GM12873 (cell line): ENCODE measurements at regions not wholly inside any gene's neighbourhood (a gene's known extent, or its start where the extent isn't known, plus 50 kb on each side); places are given as distances from the start of the nearest gene placed in this dataset.

ENCODE experiments used
- TF ChIP-seq, protein P1 (sequence below): IDR thresholded peaks from 2 replicates; pipeline ENCODE4 v1.5.1; 2012; ENCODE audit warnings: low read depth, mild to moderate bottlenecking, moderate library complexity, low read length, control low read depth; ENCODE audit not compliant: insufficient read depth; ENCODE audit errors: missing control alignments

GRCh38 chr10:4262870-4263600 is 478.0 kb upstream of the KLF6 start:
- TF ChIP-seq, protein P1, sequence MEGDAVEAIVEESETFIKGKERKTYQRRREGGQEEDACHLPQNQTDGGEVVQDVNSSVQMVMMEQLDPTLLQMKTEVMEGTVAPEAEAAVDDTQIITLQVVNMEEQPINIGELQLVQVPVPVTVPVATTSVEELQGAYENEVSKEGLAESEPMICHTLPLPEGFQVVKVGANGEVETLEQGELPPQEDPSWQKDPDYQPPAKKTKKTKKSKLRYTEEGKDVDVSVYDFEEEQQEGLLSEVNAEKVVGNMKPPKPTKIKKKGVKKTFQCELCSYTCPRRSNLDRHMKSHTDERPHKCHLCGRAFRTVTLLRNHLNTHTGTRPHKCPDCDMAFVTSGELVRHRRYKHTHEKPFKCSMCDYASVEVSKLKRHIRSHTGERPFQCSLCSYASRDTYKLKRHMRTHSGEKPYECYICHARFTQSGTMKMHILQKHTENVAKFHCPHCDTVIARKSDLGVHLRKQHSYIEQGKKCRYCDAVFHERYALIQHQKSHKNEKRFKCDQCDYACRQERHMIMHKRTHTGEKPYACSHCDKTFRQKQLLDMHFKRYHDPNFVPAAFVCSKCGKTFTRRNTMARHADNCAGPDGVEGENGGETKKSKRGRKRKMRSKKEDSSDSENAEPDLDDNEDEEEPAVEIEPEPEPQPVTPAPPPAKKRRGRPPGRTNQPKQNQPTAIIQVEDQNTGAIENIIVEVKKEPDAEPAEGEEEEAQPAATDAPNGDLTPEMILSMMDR = no peak

DNA sequence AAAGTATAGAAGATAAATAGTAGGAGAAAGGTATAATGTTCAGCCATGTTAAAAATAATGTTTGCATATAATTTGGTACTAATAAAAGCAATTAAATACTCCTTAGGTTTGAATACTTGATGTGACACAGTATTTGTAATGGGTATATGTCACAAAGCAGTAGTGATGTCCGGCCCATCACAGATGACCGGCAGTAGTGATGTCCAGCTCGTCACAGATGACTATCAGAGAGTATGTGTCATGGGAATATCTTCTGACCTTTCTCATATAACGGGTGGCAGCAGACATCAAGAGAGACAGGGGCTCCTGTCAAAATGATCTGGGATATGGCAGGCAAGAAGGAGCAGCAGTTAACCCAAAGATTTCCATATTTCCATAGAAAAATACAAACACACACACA is 477.4 kb upstream of the KLF6 start:
- TF ChIP-seq, protein P1 = no peak

DNA sequence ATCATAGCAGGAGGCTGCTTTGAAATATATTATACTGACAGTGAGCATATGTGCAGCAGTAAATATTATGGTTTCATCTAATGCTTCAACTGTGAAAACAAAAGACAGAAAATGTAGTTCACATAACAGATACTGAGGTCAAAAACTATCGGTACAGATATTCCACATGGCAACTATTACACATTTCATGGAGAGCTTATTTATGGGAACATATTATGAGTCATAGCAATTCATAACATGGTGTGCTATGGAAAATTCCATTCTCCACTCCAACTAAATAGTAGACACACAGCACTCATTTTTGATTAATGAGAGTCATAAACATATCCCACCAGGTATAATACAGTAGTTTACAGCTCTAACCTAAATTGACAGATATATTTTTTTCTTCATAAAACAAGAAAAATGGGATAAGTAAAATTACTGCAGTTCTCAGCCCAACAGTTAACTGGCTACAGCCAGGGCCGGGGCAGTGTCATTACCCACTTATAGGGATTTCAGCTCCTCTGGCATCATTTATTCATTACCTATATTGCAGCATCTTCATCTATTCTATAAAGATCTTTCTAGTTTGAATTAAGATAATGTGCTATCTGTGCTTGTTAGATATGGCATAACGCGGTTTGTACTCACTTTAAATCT is 475.6 kb upstream of the KLF6 start:
- TF ChIP-seq, protein P1 = no peak

- TF ChIP-seq, protein P1 = no peak
Measured at GRCh38 chr10:4257939-4258465, 473.0 kb upstream of the KLF6 start.

GRCh38 chr10:4256971-4257370 is 472.0 kb upstream of the KLF6 start:
- TF ChIP-seq, protein P1 = no peak

GRCh38 chr10:4255751-4256150 is 470.7 kb upstream of the KLF6 start:
- TF ChIP-seq, protein P1 = no peak
